D721Med (cell line): ENCODE measurements at regions not wholly inside any gene's neighbourhood (a gene's known extent, or its start where the extent isn't known, plus 50 kb on each side); places are given as distances from the start of the nearest gene placed in this dataset.

ENCODE experiments used
- DNase-seq: peaks from one replicate; pipeline ENCODE4 v3.0.0; 2011; ENCODE audit warnings: low spot score; ENCODE audit not compliant: insufficient read length
- FAIRE-seq: peaks from 2 replicates; lab custom pipeline; 2011; peaks lifted over from hg19 to GRCh38; lab: Jason Lieb, UNC
- CTCF ChIP-seq: IDR thresholded peaks from 2 replicates; pipeline ENCODE4 v1.5.1; 2012; ENCODE audit warnings: mild to moderate bottlenecking, control low read depth; ENCODE audit not compliant: insufficient read depth; ENCODE audit errors: missing control alignments

DNA sequence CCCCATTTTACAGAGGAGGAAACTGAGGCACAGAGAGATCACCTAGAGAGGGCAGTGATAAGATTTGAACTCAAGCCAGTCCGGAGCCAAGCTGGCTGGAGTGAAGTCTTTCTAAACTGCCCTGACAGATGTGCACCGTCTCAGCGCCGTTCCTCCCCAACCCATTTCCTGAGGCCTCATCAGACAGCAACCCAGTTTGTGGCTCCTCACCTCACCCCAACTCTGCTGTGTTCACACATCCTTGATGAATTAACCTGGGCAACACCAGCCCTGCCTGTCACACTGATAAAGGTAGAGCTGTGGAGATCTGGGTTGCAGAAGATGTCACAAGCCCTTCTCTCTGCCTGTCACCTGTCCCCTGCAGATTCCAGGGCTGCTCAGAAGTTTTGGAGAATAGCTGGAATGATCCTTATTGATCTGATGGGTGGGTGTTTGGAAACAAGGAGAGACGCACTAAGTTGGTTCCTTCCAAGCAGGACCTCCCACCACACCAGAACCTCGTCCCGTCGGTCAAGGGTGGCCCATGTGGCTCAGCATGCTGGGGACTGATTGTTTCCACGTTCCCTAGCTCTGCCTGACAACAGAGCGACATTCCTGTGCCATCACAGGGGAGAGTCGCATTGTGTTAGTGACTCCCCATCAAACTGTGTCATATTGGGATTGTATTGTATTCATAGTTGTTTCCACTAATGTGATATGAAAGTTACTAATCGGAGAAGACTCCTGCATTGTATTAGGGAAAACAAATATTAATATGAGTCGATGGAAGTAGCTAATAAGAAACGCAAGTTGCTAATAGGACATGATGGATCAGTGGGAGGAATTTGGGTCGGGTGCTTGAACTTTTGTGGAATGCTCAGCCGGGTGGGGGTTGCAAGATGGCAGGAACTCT lies 200.6 kb downstream of the PHETA1 start:
- no peak for FAIRE-seq
- DNase-seq: no peak
- TF ChIP-seq CTCF: no peak

DNA sequence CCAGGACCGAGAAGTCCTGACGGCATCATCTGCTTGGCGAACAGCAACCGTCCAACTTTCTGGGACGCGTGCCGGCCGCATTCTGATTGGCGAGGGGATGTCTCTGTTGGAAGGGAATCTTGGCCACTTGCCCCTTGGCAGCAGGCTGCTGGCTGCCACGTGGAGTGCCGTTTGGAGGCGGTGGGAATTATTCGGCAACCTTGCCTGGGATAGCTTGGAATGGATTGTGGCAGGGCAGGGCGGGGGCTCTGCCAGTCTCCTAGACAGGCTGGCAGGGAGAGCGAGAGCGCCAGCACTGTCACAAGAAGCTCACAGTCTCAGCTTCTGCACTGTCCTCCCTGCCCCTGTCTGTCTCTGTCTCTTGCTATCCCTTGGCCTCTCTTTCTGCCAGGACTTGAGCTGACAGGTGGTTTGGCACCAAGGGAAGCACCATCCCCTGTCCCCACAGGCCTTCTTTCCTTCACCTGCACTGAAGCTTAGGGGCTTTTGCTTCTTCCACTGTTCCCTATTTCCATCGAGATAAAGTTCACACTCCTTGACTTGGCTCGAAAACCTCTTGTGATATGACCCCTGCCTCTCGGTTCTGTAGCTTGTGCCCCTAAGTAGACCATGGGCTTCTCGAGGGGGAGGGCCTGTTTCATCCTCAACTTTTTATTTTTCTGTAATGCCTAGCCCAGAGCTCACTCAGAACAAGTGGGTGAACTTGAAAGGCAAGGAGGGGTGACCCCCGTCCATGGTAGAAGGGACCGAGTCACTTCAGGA lies 201.9 kb downstream of the PHETA1 start:
- TF ChIP-seq CTCF: no peak
- FAIRE-seq: no peak
- no peak for DNase-seq

- FAIRE-seq: no peak
- no peak for TF ChIP-seq CTCF
- DNase-seq: no peak
These were observed 203.9 kb downstream of the PHETA1 start for GRCh38 chr12:111164833-111165525.

DNA sequence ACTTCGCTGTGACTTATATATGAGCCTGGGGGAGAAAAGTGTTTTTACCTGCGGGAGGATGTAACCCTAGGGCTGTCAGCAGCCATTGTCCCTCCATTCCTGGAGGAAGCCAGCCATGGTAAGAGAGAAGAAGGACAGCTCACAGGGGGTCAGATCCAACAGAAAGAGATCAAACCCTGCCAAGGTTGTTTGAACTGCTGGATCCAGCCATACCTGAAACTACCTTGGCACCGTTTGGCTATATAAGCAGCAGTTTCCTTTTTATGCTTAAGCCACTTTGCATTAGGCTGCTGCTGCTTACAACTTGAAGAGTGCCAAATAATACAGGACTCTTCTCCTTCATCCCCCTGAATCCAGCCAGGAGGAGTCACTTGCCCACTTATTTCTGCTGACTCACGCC lies 205.5 kb downstream of the PHETA1 start:
- no peak for DNase-seq
- TF ChIP-seq CTCF: no peak
- no peak for FAIRE-seq

GRCh38 chr12:111161898-111162297 lies 207.0 kb downstream of the PHETA1 start:
- DNase-seq: no peak
- FAIRE-seq: no peak
- TF ChIP-seq CTCF: no peak

DNA sequence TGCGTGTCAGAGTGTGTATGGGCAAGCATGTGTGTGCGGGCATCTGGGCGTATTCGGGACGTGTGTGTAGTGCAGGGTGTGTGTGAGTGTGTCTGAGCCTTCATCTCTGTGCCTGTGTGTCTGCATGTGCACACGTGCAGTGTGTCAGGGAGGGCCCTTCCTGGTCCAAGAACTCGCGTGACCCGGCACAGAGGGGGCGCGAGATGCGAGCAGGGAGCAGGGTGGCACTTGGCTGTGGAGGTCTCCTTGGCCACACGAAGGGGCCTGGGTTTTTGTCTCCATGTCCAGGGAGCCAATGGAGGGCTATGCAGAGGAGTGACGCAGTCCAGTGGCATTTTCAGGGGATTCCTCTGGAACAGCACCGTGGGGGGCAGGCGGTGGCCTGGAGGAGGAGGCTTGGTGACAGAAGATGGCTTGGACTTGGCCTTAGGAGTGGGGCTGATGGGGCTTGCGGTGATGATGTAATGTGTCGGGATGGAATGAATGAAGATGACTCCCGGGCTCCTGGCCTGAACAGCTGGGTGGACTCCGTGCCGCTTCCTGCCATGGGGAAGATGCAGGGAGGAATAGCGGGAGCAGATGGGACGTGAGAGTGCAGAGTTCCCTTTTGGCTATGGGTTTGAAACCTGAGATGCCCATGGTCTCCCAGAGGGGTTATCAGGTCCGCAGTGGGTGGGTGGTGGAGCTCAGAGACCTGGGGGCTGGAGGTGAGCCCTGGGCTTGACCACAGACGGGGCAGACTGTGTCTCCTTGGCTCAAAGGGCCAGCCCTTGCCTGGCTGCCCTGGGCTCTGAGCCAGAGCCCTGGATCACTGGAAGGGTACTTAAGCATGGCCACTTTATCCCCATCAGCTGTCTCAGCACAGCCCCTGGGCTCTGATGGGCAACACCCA lies 208.3 kb downstream of the PHETA1 start:
- DNase-seq (no peak), FAIRE-seq (no peak)
- TF ChIP-seq CTCF: no peak
